ENCODE measurements at regions not wholly inside any gene's neighbourhood (a gene's known extent, or its start where the extent isn't known, plus 50 kb on each side); places are given as distances from the start of the nearest gene placed in this dataset.

- H3K27me3 ChIP-seq (ENCODE audit: insufficient read depth, low read length), result no peaks in the 10 kb centered on the region
- H3K9me3 ChIP-seq (ENCODE audit: insufficient read depth, low read depth, low read length), result no peaks in the 10 kb centered on the region
- H3K4me3 ChIP-seq (ENCODE audit: low read length), result no peak overlapping the region
- H3K27ac ChIP-seq (ENCODE audit: low read length), result no peak overlapping the region
- H3K4me1 ChIP-seq (ENCODE audit: insufficient read depth, low read length), result no peaks in the 10 kb centered on the region
- H3K36me3 ChIP-seq (ENCODE audit: insufficient read depth, low read depth, low read length), result no peaks in the 10 kb centered on the region
- H3K9ac ChIP-seq (ENCODE audit: low read depth, low read length), result no peak overlapping the region
Observed at GRCh38 chr10:117638664-117639200, 96.2 kb downstream of the EMX2 start.

- H3K9me3 ChIP-seq (ENCODE audit: insufficient read depth, low read depth, low read length), result no peaks in the 10 kb centered on the region
- H3K27ac ChIP-seq (ENCODE audit: low read length), result no peak overlapping the region
- H3K9ac ChIP-seq (ENCODE audit: low read depth, low read length), result no peak overlapping the region
- H3K27me3 ChIP-seq (ENCODE audit: insufficient read depth, low read length), result no peaks in the 10 kb centered on the region
- H3K4me3 ChIP-seq (ENCODE audit: low read length), result no peak overlapping the region
- H3K4me1 ChIP-seq (ENCODE audit: insufficient read depth, low read length), result no peaks in the 10 kb centered on the region
- H3K36me3 ChIP-seq (ENCODE audit: insufficient read depth, low read depth, low read length), result no peaks in the 10 kb centered on the region
Observed at GRCh38 chr10:117640406-117640805, 97.9 kb downstream of the EMX2 start.

GRCh38 chr10:117646718-117647117 lies 104.2 kb downstream of the EMX2 start:
- no peak overlapping the region for H3K4me3 ChIP-seq (ENCODE audit: low read length)
- no peaks in the 10 kb centered on the region for H3K36me3 ChIP-seq (ENCODE audit: insufficient read depth, low read depth, low read length)
- 0 out of 2 replicates have a peak, but pooled peaks cover 6% of the 10 kb centered on the region for H3K9me3 ChIP-seq (ENCODE audit: insufficient read depth, low read depth, low read length)
- no peak overlapping the region for H3K27ac ChIP-seq (ENCODE audit: low read length)
- H3K9ac ChIP-seq (ENCODE audit: low read depth, low read length), result no peak overlapping the region
- H3K4me1 ChIP-seq (ENCODE audit: insufficient read depth, low read length), result no peaks in the 10 kb centered on the region
- H3K27me3 ChIP-seq (ENCODE audit: insufficient read depth, low read length), result no peaks in the 10 kb centered on the region

DNA sequence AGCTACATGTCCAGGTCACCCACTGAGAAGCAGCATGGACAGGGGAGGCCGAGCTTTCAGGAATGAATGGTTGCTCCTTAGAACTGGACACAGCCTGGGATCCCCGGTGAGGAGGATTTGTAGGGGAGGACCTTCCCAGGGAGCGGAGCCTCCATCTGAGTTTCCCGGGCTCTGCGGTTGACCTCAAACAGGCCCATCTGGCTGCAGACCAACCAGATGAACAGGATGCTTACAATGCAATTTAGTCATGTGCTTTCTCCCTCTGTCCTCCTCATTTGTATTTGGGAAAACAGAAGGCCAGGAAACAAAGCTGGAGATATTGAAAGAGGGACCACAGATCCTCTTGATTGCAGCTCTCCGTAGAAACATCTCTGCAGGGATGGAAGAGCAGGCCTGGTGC lies 104.8 kb downstream of the EMX2 start:
- H3K9me3 ChIP-seq (ENCODE audit: insufficient read depth, low read depth, low read length), result 0 out of 2 replicates have a peak, but pooled peaks cover 6% of the 10 kb centered on the region
- H3K4me1 ChIP-seq (ENCODE audit: insufficient read depth, low read length), result no peaks in the 10 kb centered on the region
- no peak overlapping the region for H3K9ac ChIP-seq (ENCODE audit: low read depth, low read length)
- no peak overlapping the region for H3K27ac ChIP-seq (ENCODE audit: low read length)
- no peaks in the 10 kb centered on the region for H3K27me3 ChIP-seq (ENCODE audit: insufficient read depth, low read length)
- no peak overlapping the region for H3K4me3 ChIP-seq (ENCODE audit: low read length)
- H3K36me3 ChIP-seq (ENCODE audit: insufficient read depth, low read depth, low read length), result no peaks in the 10 kb centered on the region

GRCh38 chr10:117651121-117651520 lies 108.6 kb downstream of the EMX2 start:
- Histone ChIP-seq H3K27ac (ENCODE audit: low read length) (no peak overlapping the region), H3K4me1 (ENCODE audit: insufficient read depth, low read length) (no peaks in the 10 kb centered on the region)

GRCh38 chr10:117652228-117653169 lies 110.0 kb downstream of the EMX2 start:
- no peak overlapping the region for H3K9ac ChIP-seq (ENCODE audit: low read depth, low read length)
- no peaks in the 10 kb centered on the region for H3K4me1 ChIP-seq (ENCODE audit: insufficient read depth, low read length)
- no peaks in the 10 kb centered on the region for H3K36me3 ChIP-seq (ENCODE audit: insufficient read depth, low read depth, low read length)
- H3K27ac ChIP-seq (ENCODE audit: low read length), result no peak overlapping the region
- no peak overlapping the region for H3K4me3 ChIP-seq (ENCODE audit: low read length)
- H3K27me3 ChIP-seq (ENCODE audit: insufficient read depth, low read length), result no peaks in the 10 kb centered on the region
- H3K9me3 ChIP-seq (ENCODE audit: insufficient read depth, low read depth, low read length), result peaks cover 9% of the 10 kb centered on the region; the same call in 1 of the 2 replicates

More at GRCh38 chr10:117651121-117651520, 108.6 kb downstream of the EMX2 start:
- peaks cover 9% of the 10 kb centered on the region; the same call in 1 of the 2 replicates for H3K9me3 ChIP-seq (ENCODE audit: insufficient read depth, low read depth, low read length)
- no peaks in the 10 kb centered on the region for H3K27me3 ChIP-seq (ENCODE audit: insufficient read depth, low read length)
- no peak overlapping the region for H3K4me3 ChIP-seq (ENCODE audit: low read length)
- H3K36me3 ChIP-seq (ENCODE audit: insufficient read depth, low read depth, low read length), result no peaks in the 10 kb centered on the region
- H3K9ac ChIP-seq (ENCODE audit: low read depth, low read length), result no peak overlapping the region

- Histone ChIP-seq H3K4me3 (ENCODE audit: low read length) (no peak overlapping the region), H3K36me3 (ENCODE audit: insufficient read depth, low read depth, low read length) (no peaks in the 10 kb centered on the region), H3K27ac (ENCODE audit: low read length) (no peak overlapping the region), H3K9me3 (ENCODE audit: insufficient read depth, low read depth, low read length) (peaks cover 9% of the 10 kb centered on the region; the same call in 1 of the 2 replicates), H3K4me1 (ENCODE audit: insufficient read depth, low read length) (no peaks in the 10 kb centered on the region), H3K27me3 (ENCODE audit: insufficient read depth, low read length) (no peaks in the 10 kb centered on the region), H3K9ac (ENCODE audit: low read depth, low read length) (no peak overlapping the region)
Observed at GRCh38 chr10:117653170-117653515, 110.6 kb downstream of the EMX2 start.

DNA sequence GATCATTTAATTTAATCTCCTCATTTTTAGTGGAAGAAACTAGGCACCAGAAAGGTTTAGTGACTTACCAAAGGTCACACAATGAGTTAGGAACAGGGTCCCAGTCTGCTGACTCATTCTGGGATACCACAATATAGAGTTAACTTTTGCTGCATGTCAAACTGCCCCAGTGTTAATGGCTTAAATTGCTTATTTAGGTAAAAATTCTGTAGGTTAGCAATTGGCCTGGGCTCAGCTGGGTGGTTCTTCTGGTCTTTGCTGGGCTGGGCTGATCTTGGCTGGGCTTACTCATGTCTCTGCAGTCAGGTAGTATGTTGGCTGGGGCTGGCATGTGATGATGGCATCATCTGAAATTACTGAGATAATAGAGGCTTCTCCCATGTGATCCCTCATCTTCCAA lies 111.6 kb downstream of the EMX2 start:
- Histone ChIP-seq H3K27me3 (ENCODE audit: insufficient read depth, low read length) (no peaks in the 10 kb centered on the region), H3K36me3 (ENCODE audit: insufficient read depth, low read depth, low read length) (no peaks in the 10 kb centered on the region), H3K9me3 (ENCODE audit: insufficient read depth, low read depth, low read length) (peaks cover 9% of the 10 kb centered on the region; the same call in 1 of the 2 replicates), H3K27ac (ENCODE audit: low read length) (no peak overlapping the region), H3K9ac (ENCODE audit: low read depth, low read length) (no peak overlapping the region), H3K4me1 (ENCODE audit: insufficient read depth, low read length) (no peaks in the 10 kb centered on the region), H3K4me3 (ENCODE audit: low read length) (no peak overlapping the region)

- Histone ChIP-seq H3K27me3 (ENCODE audit: insufficient read depth, low read length) (no peaks in the 10 kb centered on the region), H3K4me1 (ENCODE audit: insufficient read depth, low read length) (no peaks in the 10 kb centered on the region), H3K9me3 (ENCODE audit: insufficient read depth, low read depth, low read length) (peaks cover 3% of the 10 kb centered on the region; the same call in 1 of the 2 replicates), H3K4me3 (ENCODE audit: low read length) (no peak overlapping the region), H3K27ac (ENCODE audit: low read length) (no peak overlapping the region), H3K9ac (ENCODE audit: low read depth, low read length) (no peak overlapping the region), H3K36me3 (ENCODE audit: insufficient read depth, low read depth, low read length) (no peaks in the 10 kb centered on the region)
Observed at GRCh38 chr10:117656385-117657367, 114.1 kb downstream of the EMX2 start.

DNA sequence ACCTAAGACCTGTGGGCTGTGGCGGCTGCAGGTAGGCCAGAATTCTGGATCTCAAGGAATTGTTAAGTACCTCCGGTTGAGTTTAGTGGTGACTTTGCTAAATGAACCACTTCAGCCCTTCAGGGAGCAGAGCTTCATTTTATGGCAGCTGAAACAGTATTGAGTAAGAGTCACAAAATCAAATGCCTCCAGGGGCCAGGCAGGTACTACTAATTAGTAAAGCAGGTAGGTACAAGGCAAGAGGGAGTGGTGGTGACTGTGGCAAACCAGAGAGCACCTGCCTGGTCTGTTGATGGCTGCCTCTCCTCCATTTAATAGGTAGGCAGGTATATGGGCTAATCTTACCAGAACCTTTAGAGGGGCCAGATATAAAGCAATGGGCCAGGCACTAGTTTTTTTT lies 118.8 kb downstream of the EMX2 start:
- H3K4me3 ChIP-seq (ENCODE audit: low read length), result no peak overlapping the region
- no peaks in the 10 kb centered on the region for H3K36me3 ChIP-seq (ENCODE audit: insufficient read depth, low read depth, low read length)
- no peaks in the 10 kb centered on the region for H3K4me1 ChIP-seq (ENCODE audit: insufficient read depth, low read length)
- no peaks in the 10 kb centered on the region for H3K9me3 ChIP-seq (ENCODE audit: insufficient read depth, low read depth, low read length)
- H3K9ac ChIP-seq (ENCODE audit: low read depth, low read length), result no peak overlapping the region
- no peak overlapping the region for H3K27ac ChIP-seq (ENCODE audit: low read length)
- no peaks in the 10 kb centered on the region for H3K27me3 ChIP-seq (ENCODE audit: insufficient read depth, low read length)

DNA sequence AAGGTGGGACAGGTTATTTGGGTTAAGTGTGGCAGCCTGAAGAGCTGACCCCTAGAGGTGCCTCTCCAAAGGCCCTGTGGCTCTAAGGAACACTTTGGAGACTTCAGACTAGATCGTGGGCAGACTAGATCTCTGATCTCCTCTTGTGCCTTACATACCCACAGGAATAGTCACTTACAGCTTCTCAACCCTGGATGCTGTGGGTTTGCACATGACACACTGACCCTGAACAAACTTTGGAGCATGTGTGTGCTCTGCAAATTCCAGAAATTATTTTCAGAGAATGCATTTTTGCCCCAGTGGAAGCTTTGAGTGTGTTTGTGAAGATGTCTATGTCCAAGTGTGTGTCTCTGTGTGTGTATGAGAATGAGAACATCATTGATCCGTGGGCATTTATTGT lies 119.6 kb downstream of the EMX2 start:
- H3K27me3 ChIP-seq (ENCODE audit: insufficient read depth, low read length), result no peaks in the 10 kb centered on the region
- no peak overlapping the region for H3K9ac ChIP-seq (ENCODE audit: low read depth, low read length)
- H3K4me1 ChIP-seq (ENCODE audit: insufficient read depth, low read length), result no peaks in the 10 kb centered on the region
- H3K27ac ChIP-seq (ENCODE audit: low read length), result no peak overlapping the region
- no peaks in the 10 kb centered on the region for H3K9me3 ChIP-seq (ENCODE audit: insufficient read depth, low read depth, low read length)
- no peak overlapping the region for H3K4me3 ChIP-seq (ENCODE audit: low read length)
- H3K36me3 ChIP-seq (ENCODE audit: insufficient read depth, low read depth, low read length), result no peaks in the 10 kb centered on the region

Measured in iPS-20b (cell line).